M059J (cell line): ENCODE measurements at regions not wholly inside any gene's neighbourhood (a gene's known extent, or its start where the extent isn't known, plus 50 kb on each side); places are given as distances from the start of the nearest gene placed in this dataset.
"Not testable (repeated sequence)": the region's sequence is repeated elsewhere in the genome, so short reads cannot be mapped to it uniquely, and the experiment has no call there.

Experiments
- DNase-seq: peaks from one replicate; pipeline ENCODE4 v3.0.0-alpha.2; 2012; ENCODE audit warnings: low read depth

DNA sequence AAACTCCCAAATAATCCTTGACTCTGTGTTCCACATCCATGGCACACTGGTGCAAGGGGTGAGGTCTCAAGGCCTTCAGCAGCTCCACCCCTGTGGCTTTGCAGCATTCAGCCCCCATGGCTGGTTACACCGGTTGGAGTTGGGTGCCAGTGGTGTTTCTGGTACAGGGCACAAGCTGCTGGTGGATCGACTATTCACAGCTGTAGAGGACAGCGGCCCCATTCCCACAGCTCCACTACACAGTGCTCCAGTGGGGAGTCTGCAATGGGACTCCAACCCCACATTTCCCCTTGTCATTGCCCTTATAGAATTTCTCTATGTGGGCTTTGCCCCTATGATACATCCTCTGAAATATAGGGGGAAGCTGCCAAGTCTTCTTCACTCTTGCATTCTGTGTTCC is 64.3 kb upstream of the SGO1 start:
- no peak for DNase-seq

DNA sequence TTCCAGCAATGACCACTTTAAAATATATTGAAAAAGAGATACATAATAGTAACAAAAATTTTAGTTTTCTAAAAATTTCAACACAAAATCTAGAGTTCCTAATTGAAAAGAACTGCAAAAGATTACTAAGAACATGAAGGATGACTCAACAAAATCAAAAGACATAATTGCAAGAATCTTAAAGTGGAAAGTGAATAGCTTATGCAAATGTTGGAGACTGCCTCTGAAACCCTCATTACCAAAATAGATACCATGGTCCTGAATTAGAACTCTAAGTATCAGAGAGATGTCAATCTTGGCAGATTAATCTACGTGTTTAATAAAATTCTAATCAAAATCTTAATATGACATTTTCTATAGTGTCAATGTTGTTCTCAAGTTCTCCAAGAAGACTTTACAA is 60.7 kb upstream of the SGO1 start:
- DNase-seq = no peak

DNA sequence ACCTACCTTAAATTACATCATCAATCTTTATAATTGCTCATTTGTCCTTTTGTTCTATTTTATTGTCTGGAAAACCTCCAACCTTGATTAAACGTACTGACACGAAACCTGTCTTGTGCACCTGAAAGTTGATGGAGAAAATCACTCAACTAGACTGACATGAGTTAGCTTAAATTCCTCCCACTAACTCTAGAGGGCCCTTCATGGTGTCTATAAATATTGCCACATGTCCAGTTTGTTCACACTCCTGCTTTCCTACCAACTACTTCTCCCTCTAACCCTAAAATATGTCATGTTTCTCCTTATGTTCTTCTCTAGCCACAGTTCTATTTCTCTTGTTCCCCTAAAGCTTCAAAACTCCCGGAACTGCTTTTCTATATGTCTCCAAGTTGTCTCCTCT is 59.8 kb upstream of the SGO1 start:
- DNase-seq = no peak

DNA sequence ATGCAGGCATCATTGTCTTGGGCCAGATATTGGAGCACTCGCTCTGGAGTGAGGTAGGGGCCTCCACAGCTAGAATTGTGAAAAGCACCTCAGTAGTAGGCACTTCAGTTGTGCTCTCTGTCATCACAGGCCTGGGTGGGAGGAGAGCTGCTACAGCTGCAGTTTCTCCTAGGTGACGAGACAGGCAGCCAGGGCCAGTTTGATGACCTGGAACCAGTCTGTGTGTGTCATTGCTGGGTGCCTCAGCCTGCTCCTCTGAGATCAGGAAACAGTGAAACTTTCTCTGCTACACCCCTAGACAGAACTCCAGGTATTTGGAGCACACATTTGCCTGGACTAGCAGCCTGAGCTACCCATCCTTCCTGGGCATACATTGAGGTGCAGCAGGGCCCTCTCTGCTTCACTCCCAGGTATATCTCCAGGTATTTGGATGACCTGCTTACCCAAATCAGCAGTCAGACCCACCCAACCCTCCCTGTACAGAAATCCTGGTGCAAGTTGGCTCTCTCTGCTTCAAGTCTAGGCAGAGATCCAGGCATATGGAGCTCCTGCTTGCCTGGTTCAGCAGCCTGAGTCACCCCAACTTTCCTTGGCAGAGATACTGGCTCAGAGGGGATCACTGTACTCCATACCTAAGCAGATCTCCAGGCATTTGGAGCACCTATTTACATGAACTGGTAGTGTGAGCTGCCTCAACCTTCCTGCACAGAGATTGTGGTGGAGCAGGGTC is 54.3 kb upstream of the SGO1 start:
- peak; percentile 13 for DNase-seq

DNA sequence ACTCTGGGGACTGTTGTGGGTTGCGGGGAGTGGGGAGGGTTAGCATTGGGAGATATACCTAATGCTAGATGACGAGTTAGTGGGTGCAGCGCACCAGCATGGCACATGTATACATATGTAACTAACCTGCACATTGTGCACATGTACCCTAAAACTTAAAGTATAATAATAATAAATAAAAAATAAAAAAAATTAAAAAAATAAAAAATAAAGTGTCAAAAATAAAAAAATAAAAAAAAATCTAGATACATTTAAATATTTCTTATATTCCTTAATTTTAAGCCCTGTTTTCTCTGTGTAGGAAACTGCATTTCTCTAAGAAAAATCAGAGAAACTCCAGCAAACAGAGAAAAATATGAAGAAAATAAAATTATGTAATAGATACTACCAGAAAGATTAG is 52.2 kb upstream of the SGO1 start:
- not testable (repeated sequence) for DNase-seq

DNA sequence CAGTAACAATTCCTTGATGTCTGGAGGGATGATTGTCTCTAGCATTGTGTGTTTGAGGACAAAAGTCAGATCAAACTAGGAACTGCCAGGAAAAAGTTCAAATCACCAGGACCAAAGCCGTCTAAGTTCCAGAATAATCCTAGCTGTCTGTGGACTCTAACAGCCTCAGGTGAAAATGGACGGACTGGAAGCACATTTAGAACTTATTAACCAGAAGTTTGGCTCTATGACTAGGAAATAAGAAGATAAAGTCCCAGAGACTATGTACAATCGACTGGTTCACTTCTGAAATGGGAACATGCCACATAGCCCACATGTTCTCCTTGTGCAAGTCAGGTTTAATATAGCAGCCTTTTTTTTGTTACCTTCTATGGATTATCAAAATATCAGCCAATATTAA is 50.6 kb upstream of the SGO1 start:
- DNase-seq = no peak
